ENCODE measurements at regions not wholly inside any gene's neighbourhood (a gene's known extent, or its start where the extent isn't known, plus 50 kb on each side); places are given as distances from the start of the nearest gene placed in this dataset.
"Not testable (repeated sequence)": the region's sequence is repeated elsewhere in the genome, so short reads cannot be mapped to it uniquely, and the experiment has no call there.

DNA sequence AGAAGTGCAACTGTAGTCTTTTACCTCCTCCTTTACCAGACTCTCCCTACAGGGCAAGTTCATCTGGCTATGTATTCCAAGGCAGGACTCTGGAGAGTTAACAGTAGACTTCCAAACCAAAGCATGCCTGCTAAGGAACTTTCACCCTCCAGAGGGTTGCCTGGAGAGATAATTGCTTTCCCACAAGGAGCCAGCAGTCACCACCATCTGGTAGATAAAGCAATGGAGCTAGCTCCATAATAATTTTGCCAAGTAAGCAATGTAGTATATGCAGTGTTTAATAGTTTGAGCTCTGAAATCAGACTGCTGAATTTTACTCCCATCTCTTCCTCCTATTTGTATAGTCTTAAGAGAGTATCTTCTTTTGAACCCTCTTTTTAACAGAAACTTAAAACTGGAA, 566.8 kb upstream of the PTGER4 start:
- DNase-seq = no peak

DNA sequence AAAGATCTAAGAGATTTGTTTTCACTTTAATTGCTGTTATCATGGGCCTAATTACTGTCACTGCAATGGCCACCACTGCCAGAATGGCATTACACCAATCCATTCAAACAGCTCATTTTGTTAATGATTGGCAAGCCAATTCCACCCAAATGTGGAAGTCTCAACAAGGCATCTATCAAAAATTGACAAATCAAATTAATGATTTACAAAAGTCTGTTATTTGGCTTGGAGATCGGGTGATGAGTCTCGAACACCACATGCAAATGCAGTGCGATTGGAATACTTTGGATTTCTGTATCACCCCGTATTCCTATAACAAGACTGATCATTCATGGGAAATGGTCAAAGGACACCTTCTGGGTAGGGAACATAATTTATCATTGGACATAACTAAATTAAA, 568.7 kb upstream of the PTGER4 start:
- not testable (repeated sequence) for H3K79me2 ChIP-seq (ENCODE audit: low read length); H3K36me3 ChIP-seq (replicated peaks; ENCODE audit: insufficient read depth, low read length)

More for the DNA sequence above, 566.8 kb upstream of the PTGER4 start:
- H3K9me3 ChIP-seq (replicated peaks; ENCODE audit: insufficient read depth, low read length) = no peaks in the 10 kb centered on the region
- no peak overlapping the region for H3K9ac ChIP-seq (ENCODE audit: low read length)
- no peaks in the 10 kb centered on the region for H4K20me1 ChIP-seq (ENCODE audit: insufficient read depth, low read length)
- no peaks in the 10 kb centered on the region for H3K4me1 ChIP-seq (ENCODE audit: low read length)
- no peaks in the 10 kb centered on the region for H3K36me3 ChIP-seq (replicated peaks; ENCODE audit: insufficient read depth, low read length)
- H3K4me2 ChIP-seq (ENCODE audit: low read depth, low read length) = no peak overlapping the region
- H3K9me2 ChIP-seq (replicated peaks; ENCODE audit: insufficient read depth, low read length) = no peaks in the 10 kb centered on the region
- no peaks in the 10 kb centered on the region for H3K79me2 ChIP-seq (ENCODE audit: low read length)
- no peak overlapping the region for H3K4me3 ChIP-seq (ENCODE audit: low read length)
- H3F3A ChIP-seq (ENCODE audit: insufficient read depth, low read length) = no peaks in the 10 kb centered on the region
- no peaks in the 10 kb centered on the region for H3K27me3 ChIP-seq (replicated peaks; ENCODE audit: insufficient read depth, low read length)
- TF ChIP-seq, protein P1, sequence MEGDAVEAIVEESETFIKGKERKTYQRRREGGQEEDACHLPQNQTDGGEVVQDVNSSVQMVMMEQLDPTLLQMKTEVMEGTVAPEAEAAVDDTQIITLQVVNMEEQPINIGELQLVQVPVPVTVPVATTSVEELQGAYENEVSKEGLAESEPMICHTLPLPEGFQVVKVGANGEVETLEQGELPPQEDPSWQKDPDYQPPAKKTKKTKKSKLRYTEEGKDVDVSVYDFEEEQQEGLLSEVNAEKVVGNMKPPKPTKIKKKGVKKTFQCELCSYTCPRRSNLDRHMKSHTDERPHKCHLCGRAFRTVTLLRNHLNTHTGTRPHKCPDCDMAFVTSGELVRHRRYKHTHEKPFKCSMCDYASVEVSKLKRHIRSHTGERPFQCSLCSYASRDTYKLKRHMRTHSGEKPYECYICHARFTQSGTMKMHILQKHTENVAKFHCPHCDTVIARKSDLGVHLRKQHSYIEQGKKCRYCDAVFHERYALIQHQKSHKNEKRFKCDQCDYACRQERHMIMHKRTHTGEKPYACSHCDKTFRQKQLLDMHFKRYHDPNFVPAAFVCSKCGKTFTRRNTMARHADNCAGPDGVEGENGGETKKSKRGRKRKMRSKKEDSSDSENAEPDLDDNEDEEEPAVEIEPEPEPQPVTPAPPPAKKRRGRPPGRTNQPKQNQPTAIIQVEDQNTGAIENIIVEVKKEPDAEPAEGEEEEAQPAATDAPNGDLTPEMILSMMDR (IDR thresholded peaks at IDR 0.05; ENCODE audit: low read length) = no peak
- H2AFZ ChIP-seq (ENCODE audit: low read length) = no peak overlapping the region
- no peak overlapping the region for H3K27ac ChIP-seq (ENCODE audit: low read length)

DNA sequence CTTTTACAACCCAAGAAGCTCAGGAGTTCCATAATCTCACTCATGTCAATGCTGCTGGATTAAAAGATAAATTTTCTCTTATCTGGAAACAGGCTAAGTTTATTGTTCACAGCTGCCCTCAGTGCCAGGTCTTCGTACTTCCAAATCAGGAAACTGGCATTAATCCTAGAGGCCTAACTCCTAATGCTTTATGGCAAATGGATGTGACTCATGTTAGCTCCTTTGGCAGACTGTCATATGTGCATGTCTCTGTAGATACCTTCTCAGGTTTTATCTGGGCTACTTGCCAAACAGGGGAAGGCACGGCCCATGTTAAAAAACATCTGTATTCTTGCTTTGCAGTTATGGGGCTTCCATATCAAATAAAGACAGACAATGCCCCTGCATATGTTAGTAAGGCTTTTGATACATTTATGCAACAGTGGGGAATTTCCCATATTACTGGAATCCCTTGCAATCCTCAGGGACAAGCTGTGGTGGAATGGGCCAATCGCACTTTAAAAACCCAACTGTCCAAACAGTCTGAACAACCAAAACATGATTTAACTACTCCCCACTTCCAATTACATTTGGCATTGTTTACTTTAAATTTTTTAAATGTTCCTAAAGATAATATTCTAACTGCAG, 570.8 kb upstream of the PTGER4 start:
- not testable (repeated sequence) for H3K27me3 ChIP-seq (replicated peaks; ENCODE audit: insufficient read depth, low read length); H2AFZ ChIP-seq (ENCODE audit: low read length); H3K27ac ChIP-seq (ENCODE audit: low read length); H3K9me2 ChIP-seq (replicated peaks; ENCODE audit: insufficient read depth, low read length); H3K36me3 ChIP-seq (replicated peaks; ENCODE audit: insufficient read depth, low read length); H3K4me1 ChIP-seq (ENCODE audit: low read length); H3K4me2 ChIP-seq (ENCODE audit: low read depth, low read length); H3K4me3 ChIP-seq (ENCODE audit: low read length); H4K20me1 ChIP-seq (ENCODE audit: insufficient read depth, low read length); H3K79me2 ChIP-seq (ENCODE audit: low read length); H3K9ac ChIP-seq (ENCODE audit: low read length); H3F3A ChIP-seq (ENCODE audit: insufficient read depth, low read length); H3K9me3 ChIP-seq (replicated peaks; ENCODE audit: insufficient read depth, low read length); DNase-seq

More for the DNA sequence above, 568.7 kb upstream of the PTGER4 start:
- H2AFZ ChIP-seq (ENCODE audit: low read length); H3K27ac ChIP-seq (ENCODE audit: low read length); H3K9ac ChIP-seq (ENCODE audit: low read length); H3K4me1 ChIP-seq (ENCODE audit: low read length); H3K9me3 ChIP-seq (replicated peaks; ENCODE audit: insufficient read depth, low read length); H3K9me2 ChIP-seq (replicated peaks; ENCODE audit: insufficient read depth, low read length); DNase-seq; H3K4me2 ChIP-seq (ENCODE audit: low read depth, low read length); H3K27me3 ChIP-seq (replicated peaks; ENCODE audit: insufficient read depth, low read length); H4K20me1 ChIP-seq (ENCODE audit: insufficient read depth, low read length); H3K4me3 ChIP-seq (ENCODE audit: low read length); H3F3A ChIP-seq (ENCODE audit: insufficient read depth, low read length): not testable (repeated sequence)

DNA sequence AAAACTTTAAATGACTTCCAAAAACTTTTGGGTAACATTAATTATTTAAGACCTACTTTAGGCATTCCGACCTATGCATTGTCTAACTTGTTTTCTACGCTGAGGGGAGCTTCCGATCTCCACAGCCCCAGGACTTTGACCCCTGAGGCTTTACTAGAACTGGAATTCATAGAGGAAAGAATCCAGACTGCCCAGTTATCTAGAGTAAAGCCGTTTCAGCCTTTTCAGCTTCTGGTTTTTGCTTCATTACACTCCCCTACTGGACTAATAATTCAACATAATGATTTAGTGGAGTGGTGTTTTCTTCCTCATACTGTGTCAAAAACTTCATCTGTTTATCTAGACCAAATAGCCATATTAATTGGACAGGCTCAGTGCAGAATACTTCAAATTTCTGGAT, 571.9 kb upstream of the PTGER4 start:
- H3K9me2 ChIP-seq (replicated peaks; ENCODE audit: insufficient read depth, low read length); H3K9me3 ChIP-seq (replicated peaks; ENCODE audit: insufficient read depth, low read length); H3K27ac ChIP-seq (ENCODE audit: low read length); H3K79me2 ChIP-seq (ENCODE audit: low read length); H4K20me1 ChIP-seq (ENCODE audit: insufficient read depth, low read length); H3K9ac ChIP-seq (ENCODE audit: low read length); H3K4me1 ChIP-seq (ENCODE audit: low read length); H3F3A ChIP-seq (ENCODE audit: insufficient read depth, low read length); H3K4me3 ChIP-seq (ENCODE audit: low read length); H3K36me3 ChIP-seq (replicated peaks; ENCODE audit: insufficient read depth, low read length); H2AFZ ChIP-seq (ENCODE audit: low read length); H3K4me2 ChIP-seq (ENCODE audit: low read depth, low read length); H3K27me3 ChIP-seq (replicated peaks; ENCODE audit: insufficient read depth, low read length); DNase-seq: not testable (repeated sequence)

DNA sequence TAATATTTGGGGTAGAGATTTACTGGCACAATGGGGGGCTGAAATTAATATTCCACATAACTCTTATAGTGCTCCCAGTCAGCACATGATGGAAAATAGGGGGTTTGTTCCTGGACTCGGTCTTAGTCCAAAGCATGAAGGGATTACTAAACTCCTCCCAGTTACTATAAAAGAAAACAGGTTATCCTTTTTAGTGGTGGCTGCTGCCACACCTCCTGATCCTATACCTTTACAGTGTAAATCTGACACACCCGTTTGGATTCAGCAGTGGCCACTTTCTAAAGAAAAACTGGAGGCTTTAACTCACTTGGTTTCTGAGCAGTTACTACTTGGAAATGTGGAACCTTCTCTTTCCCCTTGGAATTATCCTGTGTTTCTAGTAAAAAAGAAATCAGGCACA, 572.9 kb upstream of the PTGER4 start:
- DNase-seq = no peak
- Histone ChIP-seq H2AFZ (ENCODE audit: low read length) (no peak overlapping the region), H3K36me3 (replicated peaks; ENCODE audit: insufficient read depth, low read length) (no peaks in the 10 kb centered on the region), H3K79me2 (ENCODE audit: low read length) (no peaks in the 10 kb centered on the region), H3K9me2 (replicated peaks; ENCODE audit: insufficient read depth, low read length) (no peaks in the 10 kb centered on the region), H4K20me1 (ENCODE audit: insufficient read depth, low read length) (no peaks in the 10 kb centered on the region), H3K4me1 (ENCODE audit: low read length) (no peaks in the 10 kb centered on the region), H3F3A (ENCODE audit: insufficient read depth, low read length) (no peaks in the 10 kb centered on the region), H3K27me3 (replicated peaks; ENCODE audit: insufficient read depth, low read length) (no peaks in the 10 kb centered on the region), H3K9me3 (replicated peaks; ENCODE audit: insufficient read depth, low read length) (no peaks in the 10 kb centered on the region), H3K27ac (ENCODE audit: low read length) (no peak overlapping the region), H3K4me3 (ENCODE audit: low read length) (no peak overlapping the region), H3K9ac (ENCODE audit: low read length) (no peak overlapping the region), H3K4me2 (ENCODE audit: low read depth, low read length) (no peak overlapping the region)
- no peak for TF ChIP-seq EZH2phosphoT487 (IDR thresholded peaks at IDR 0.05; ENCODE audit: low read length)
- TF ChIP-seq, protein P1 (IDR thresholded peaks at IDR 0.05; ENCODE audit: low read length) = no peak
- no peak for TF ChIP-seq EZH2 (optimal IDR thresholded peaks at IDR 0.05; ENCODE audit: low read depth, low read length)

All from MM.1S (cell line).